HG02610 (cell line): ENCODE measurements at regions not wholly inside any gene's neighbourhood (a gene's known extent, or its start where the extent isn't known, plus 50 kb on each side); places are given as distances from the start of the nearest gene placed in this dataset.
A peak's percentile ranks its signal among the peaks of the same experiment; 100 is the strongest.
"Not testable (repeated sequence)": the region's sequence is repeated elsewhere in the genome, so short reads cannot be mapped to it uniquely, and the experiment has no call there.

ENCODE experiments used
- ATAC-seq: cut with Tn5 transposase; IDR thresholded peaks from one replicate; pipeline ENCODE4 v1.9.1; 2021; ENCODE audit warnings: mild to moderate bottlenecking, moderate library complexity; ENCODE audit not compliant: unreplicated experiment

DNA sequence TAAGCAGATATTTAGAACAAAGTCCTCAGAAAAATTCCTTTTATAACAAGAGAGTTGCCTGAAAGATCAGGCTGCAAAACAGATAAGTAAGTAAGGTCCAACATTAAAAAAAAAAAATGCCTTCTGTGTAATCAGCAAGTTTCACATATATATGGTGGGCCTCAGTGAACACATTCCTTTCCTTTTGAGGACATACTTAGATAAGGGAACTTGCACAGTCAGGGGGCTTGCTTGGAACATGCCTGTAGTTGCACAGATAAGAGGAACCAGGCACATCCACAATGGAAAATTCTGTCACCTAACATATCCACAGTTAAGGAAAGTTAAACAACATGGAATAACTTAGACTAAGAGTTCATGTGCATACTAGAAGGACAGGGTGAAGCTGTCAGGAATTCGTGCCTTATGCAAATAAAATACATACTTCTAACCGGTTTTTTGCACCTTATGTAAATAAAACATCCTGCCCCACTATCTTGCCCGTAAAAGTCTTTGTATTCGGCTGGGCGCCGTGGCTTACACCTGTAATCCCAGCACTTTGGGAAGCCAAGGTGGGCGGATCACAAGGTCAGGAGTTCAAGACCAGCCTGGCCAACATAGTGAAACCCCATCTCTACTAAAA is 257.3 kb downstream of the ZNF33B start:
- no peak for ATAC-seq

DNA sequence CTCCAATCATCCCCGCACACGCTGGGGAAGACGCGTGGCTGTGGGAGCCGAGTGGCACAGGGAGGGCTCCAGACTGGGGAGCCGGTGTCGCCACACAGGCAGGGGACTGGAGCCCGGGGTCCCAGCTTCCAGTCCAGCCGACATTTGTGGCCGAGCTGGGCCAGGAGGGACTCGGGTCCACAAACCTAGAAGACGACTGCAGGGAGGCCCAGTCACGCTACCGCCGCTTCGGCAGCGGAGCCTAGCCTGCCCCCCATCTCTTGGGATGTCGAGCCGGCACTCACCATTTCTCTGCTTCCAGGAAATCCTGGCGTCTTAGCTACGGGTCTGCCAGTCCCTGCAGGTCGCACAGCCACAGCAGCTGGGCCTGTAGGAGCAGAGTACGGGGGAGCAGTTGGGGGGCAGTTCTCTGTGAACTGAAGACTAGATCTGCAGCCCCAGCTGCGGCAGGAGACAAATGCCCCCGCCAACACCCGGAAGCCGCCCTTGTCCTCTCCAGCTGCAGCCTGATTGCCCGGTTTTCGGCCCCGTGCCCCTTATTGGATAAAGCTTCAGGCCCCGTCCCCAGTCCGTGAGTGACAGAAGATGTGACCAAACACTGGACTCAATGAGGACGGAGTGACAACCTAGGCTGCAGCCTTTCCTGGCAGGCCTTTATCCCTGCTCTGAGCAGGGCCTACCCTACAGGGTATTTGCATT is 270.7 kb downstream of the ZNF33B start:
- ATAC-seq, result peak; percentile 99

- ATAC-seq, result no peak
Measured at GRCh38 chr10:42351745-42352144, 286.6 kb downstream of the ZNF33B start.

DNA sequence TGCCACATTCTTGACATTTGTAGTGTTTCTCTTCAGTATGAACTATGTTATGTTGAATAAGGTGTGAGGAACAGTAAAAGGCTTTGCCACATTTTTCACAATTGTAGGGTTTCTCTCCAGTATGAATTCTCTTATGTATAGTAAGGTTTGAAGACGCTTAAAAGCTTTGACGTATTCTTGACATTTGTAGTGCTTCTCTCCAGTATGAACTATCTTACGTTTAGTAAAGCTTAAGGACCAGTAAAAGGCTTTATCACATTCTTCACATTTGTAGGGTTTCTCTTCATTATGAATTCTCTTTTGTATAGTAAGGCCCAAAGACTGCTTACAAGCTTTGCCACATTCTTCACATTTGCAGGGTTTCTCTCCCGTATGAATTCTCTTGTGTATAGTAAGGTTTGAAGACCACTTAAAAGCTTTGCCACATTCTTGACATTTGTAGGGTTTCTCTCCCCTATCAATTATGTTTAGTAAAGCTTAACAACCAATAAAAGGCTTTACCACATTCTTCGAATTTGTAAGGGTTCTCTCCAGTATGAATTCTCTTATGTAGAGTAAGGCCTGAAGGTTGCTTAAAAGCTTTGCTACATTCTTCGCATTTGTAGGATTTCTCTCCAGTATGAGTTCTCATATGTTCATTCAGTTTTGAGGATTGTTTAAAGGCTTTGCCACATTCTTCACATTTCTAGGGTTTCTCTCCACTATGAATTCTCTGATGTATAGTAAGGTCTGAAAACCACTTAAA is 301.6 kb downstream of the ZNF33B start:
- not testable (repeated sequence) for ATAC-seq

DNA sequence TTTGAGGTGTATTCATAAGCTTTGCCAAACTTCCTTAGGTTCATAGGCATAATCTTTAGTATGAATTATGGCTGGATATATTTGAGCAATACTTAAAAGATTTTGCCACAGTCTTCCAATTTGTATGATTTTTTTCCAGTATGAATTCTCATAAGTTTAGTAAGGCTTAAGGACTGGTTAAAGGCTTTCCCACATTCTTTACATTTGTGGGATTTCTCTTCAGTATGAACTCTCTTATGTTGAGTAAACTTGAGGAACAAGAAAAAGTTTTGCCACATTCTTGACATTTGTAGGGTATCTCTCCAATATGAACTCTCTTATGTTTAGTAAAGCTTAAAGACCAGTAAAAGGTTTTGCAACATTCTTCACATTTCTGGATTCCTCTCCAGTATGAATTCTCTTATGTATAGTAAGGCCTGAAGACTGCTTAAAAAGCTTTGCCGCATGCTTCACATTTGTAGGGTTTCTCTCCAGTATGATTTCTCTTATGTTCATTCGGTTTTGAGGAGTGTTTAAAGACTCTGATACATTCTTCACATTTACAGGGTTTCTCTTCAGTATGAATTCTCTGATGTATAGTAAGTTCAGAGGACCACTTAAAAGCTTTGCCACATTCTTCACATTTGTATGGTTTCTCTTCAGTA is 302.6 kb downstream of the ZNF33B start:
- ATAC-seq, result not testable (repeated sequence)

- no peak for ATAC-seq
Measured at GRCh38 chr10:42304341-42304740, 334.0 kb downstream of the ZNF33B start.

DNA sequence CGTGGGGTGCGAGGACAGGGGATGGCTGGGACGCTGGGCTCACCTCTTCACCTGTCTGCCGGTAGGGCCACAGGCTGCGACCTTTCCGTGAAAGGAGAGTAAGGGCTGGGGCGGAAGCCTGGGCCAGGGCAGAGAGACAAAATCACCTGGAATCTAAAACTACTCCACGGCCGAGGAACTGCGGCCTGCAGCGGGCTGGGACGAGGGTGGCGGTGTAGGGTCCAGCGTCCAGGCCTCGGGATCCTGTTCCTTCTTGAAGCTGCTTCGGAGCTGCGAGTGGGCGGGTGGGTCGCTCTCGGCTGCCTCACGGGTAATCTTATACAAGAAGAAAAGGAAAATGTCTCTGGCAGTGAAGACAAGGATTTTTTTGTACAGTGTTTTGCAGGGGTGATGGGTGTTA is 356.5 kb downstream of the ZNF33B start:
- not testable (repeated sequence) for ATAC-seq

GRCh38 chr10:42269788-42270187 is 368.6 kb downstream of the ZNF33B start:
- not testable (repeated sequence) for ATAC-seq

- ATAC-seq, result not testable (repeated sequence)
Measured at GRCh38 chr10:42263259-42263658, 375.1 kb downstream of the ZNF33B start.

GRCh38 chr10:42243002-42243401 is 395.4 kb downstream of the ZNF33B start:
- ATAC-seq, result not testable (repeated sequence)

- ATAC-seq, result no peak
Measured at GRCh38 chr10:42242135-42242805, 396.1 kb downstream of the ZNF33B start.

DNA sequence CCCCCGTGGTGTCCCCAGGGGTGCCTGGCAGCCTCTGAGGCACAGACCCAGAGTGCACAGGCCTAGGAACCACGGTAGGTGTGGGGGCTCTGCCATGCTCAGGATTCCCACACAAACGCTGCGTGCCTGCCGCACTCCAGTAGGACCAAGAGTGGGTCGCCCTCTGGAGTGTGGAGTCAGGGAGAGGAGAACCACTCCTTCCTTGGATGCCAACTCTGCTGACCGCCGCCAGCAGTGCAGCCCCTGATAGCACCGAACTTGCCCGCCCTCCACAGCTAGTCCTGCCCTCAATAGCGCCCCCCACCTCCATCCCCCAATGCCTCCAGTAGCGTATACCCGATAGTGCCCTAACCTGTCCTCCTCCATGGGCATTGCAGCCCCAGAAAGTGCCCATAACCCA is 402.0 kb downstream of the ZNF33B start:
- ATAC-seq, result not testable (repeated sequence)

DNA sequence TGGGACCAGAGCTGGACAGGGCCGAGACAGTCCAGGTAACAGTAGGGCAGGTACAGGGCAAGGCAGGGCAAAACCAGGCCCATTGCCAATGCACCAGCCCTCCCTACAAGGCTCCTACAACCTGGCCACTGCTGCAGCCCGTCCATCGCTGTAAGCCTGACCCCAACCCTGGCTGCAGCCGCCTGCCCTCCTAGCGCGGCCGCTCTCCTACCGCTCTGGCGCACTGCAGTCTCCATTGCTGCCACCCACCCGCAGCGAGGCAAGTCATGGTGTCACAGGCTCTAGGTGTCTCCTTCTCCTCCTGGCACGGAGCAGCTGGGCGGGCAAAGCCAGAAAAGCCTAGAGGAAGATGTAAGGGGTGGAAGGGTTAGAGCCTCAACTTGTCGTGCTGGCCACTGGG is 402.6 kb downstream of the ZNF33B start:
- not testable (repeated sequence) for ATAC-seq

GRCh38 chr10:42235241-42235640 is 403.1 kb downstream of the ZNF33B start:
- ATAC-seq, result not testable (repeated sequence)

- not testable (repeated sequence) for ATAC-seq
Measured at GRCh38 chr10:42234506-42234905, 403.9 kb downstream of the ZNF33B start.

GRCh38 chr10:42233461-42234206 is 404.7 kb downstream of the ZNF33B start:
- ATAC-seq, result not testable (repeated sequence)

DNA sequence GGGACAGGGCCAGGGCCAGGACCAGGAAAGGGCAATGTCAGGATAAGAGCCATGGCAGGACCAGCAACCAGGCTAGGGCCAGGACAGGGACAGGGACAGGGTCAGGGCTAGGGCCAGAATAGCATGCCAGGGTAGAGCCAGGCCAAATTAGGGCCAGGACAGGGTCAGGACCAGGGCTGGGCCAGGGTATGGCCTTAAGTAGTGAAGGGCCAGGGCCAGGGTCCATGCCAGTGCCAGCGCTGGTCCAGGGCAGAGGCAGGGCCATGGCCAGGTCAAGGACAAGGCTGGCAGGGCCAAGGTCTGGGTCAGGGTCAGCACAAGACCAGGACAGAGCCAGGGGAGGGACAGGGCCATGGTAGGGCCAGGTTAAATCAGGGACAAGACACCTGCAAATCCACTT is 405.4 kb downstream of the ZNF33B start:
- ATAC-seq, result not testable (repeated sequence)

DNA sequence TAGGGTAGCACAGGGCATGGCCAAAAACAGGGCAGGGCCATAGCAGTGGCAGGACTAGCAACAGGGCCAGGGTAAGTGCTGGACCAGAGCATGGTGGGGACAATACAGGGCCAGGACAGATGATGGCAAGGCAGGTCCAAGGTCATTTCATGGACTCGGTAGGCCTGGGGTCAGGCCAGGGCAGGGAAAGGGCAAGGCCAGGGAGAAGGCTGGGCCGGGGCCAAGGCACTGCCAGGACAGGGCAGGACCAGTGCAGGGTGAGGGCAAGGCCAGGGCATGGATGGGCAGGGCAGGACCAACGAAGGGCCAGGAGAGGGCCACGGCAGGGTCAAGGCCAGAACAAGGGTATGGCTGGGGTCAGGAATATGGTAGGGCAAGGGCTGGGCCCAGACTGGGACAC is 407.6 kb downstream of the ZNF33B start:
- ATAC-seq, result not testable (repeated sequence)

GRCh38 chr10:42230115-42230514 is 408.3 kb downstream of the ZNF33B start:
- not testable (repeated sequence) for ATAC-seq

GRCh38 chr10:42227859-42228258 is 410.5 kb downstream of the ZNF33B start:
- not testable (repeated sequence) for ATAC-seq
